A549 (cell line): ENCODE measurements at regions not wholly inside any gene's neighbourhood (a gene's known extent, or its start where the extent isn't known, plus 50 kb on each side); places are given as distances from the start of the nearest gene placed in this dataset.

Source experiments
- ATAC-seq, 2 experiments: fragments of 200-7000 bp in 1 of 2; fragments of >200 bp in 1 of 2; cut with Nextera tagmentation in 1 of 2; cut with Tn5 transposase in 1 of 2; 3 replicates each; pipeline versions ENCODE4 v1.8.0 to v1.9.1; 2018 to 2020; ENCODE audit warnings: mild to moderate bottlenecking in 1 of 2, moderate library complexity in 1 of 2
- CTCF ChIA-PET: fragments of 300-600 bp; sonication (Branson Sonifier 250); formaldehyde crosslinking; extraction: SDS; loops from one replicate; lab custom pipeline; 2021; ENCODE audit warnings: antibody characterized with exemption, inconsistent platforms; lab: Yijun Ruan, JAX
- POLR2A ChIA-PET: fragments of 350-600 bp; formaldehyde crosslinking; extraction: SDS; loops from one replicate; lab custom pipeline; 2021; ENCODE audit warnings: antibody characterized with exemption, inconsistent platforms; lab: Yijun Ruan, JAX
- DNase-seq, 2 experiments: peaks; one replicate each; pipeline versions ENCODE4 v3.0.0 to v3.0.0-alpha.2; 2011 to 2016; ENCODE audit warnings: low read depth in 1 of 2, low spot score in 1 of 2
- FAIRE-seq: peaks from 2 replicates; lab custom pipeline; 2011; peaks lifted over from hg19 to GRCh38; lab: Jason Lieb, UNC
- H3K27ac ChIP-seq, 2 experiments: fragments of >200 bp; sonication (Bioruptor Twin); formaldehyde crosslinking; 3 replicates each; pipeline ENCODE4 v1.5.1; 2016 to 2017
- H3K4me1 ChIP-seq: fragments of >200 bp; sonication (Bioruptor Twin); formaldehyde crosslinking; 3 replicates; pipeline ENCODE4 v1.6.1; 2016
- H3K4me2 ChIP-seq: fragments of >200 bp; sonication (Bioruptor Twin); formaldehyde crosslinking; 3 replicates; pipeline ENCODE4 v1.6.1; 2016
- H3K4me3 ChIP-seq: fragments of >200 bp; sonication (Bioruptor Twin); formaldehyde crosslinking; 3 replicates; pipeline ENCODE4 v1.5.1; 2016
- H3K9me3 ChIP-seq: fragments of >200 bp; sonication (Bioruptor Twin); formaldehyde crosslinking; 3 replicates; pipeline ENCODE4 v1.6.1; 2016
- BHLHE40 ChIP-seq: IDR thresholded peaks from 2 replicates; pipeline ENCODE4 v1.6.1; 2012; ENCODE audit warnings: low read depth, low read length, inconsistent platforms
- CHD2 ChIP-seq: fragments of 150-350 bp; IDR thresholded peaks from 2 replicates; pipeline ENCODE4 v1.6.1; 2014; ENCODE audit warnings: low read length; ENCODE audit not compliant: partially characterized antibody
- CHD4 ChIP-seq: fragments of 200-600 bp; sonication (generic); IDR thresholded peaks from 2 replicates; pipeline ENCODE4 v1.6.1; 2016; ENCODE audit warnings: antibody characterized with exemption, mild to moderate bottlenecking, borderline replicate concordance
- E2F6 ChIP-seq: IDR thresholded peaks from 2 replicates; pipeline ENCODE4 v1.6.1; 2012; ENCODE audit warnings: low read depth, borderline replicate concordance
- ESRRA ChIP-seq: fragments of 150-350 bp; IDR thresholded peaks from 2 replicates; pipeline ENCODE4 v1.6.1; 2014; ENCODE audit warnings: mild to moderate bottlenecking, low read length, borderline replicate concordance
- FOSB ChIP-seq: fragments of 250-450 bp; sonication (Bioruptor Pico); IDR thresholded peaks from 2 replicates; pipeline ENCODE4 v1.5.0; 2020; ENCODE audit warnings: mild to moderate bottlenecking, moderate library complexity
- FOSL2 ChIP-seq, 2 experiments: fragments of 450-650 bp in 1 of 2; fragments of >200 bp in 1 of 2; sonication (Bioruptor Twin) in 1 of 2; formaldehyde crosslinking; IDR thresholded peaks; 2 replicates each; pipeline versions ENCODE4 v1.5.0 to v1.6.1; 2016 to 2020; ENCODE audit warnings: mild to moderate bottlenecking in 1 of 2, moderate library complexity in 1 of 2
- FOXS1 ChIP-seq: fragments of 250-450 bp; sonication (Bioruptor Pico); IDR thresholded peaks from 2 replicates; pipeline ENCODE4 v1.5.0; 2020; ENCODE audit warnings: mild to moderate bottlenecking, moderate library complexity
- HDAC2 ChIP-seq: fragments of 200-600 bp; sonication (generic); IDR thresholded peaks from 2 replicates; pipeline ENCODE4 v1.6.1; 2016
- HEYL ChIP-seq: fragments of 250-450 bp; sonication (Bioruptor Pico); IDR thresholded peaks from 2 replicates; pipeline ENCODE4 v1.8.0; 2021; ENCODE audit warnings: mild to moderate bottlenecking, moderate library complexity
- HOXA7 ChIP-seq: fragments of 250-450 bp; sonication (Bioruptor Pico); IDR thresholded peaks from 2 replicates; pipeline ENCODE4 v1.5.0; 2020; ENCODE audit warnings: mild to moderate bottlenecking, moderate library complexity
- HOXB13 ChIP-seq: fragments of 250-450 bp; sonication (Bioruptor Pico); IDR thresholded peaks from 2 replicates; pipeline ENCODE4 v1.5.0; 2020; ENCODE audit warnings: low read depth, mild to moderate bottlenecking, moderate library complexity
- JUN ChIP-seq, 2 experiments: fragments of >200 bp; sonication (Bioruptor Twin); formaldehyde crosslinking; IDR thresholded peaks; 2 replicates in 1 of 2; 3 replicates in 1 of 2; pipeline ENCODE4 v1.6.1; 2016 to 2017
- KDM5A ChIP-seq: fragments of 200-600 bp; sonication (generic); IDR thresholded peaks from 2 replicates; pipeline ENCODE4 v1.6.1; 2016; ENCODE audit warnings: antibody characterized with exemption, mild to moderate bottlenecking
- MAX ChIP-seq: IDR thresholded peaks from 2 replicates; pipeline ENCODE4 v1.6.1; 2012
- MAZ ChIP-seq: fragments of 150-350 bp; IDR thresholded peaks from 2 replicates; pipeline ENCODE4 v1.6.1; 2014; ENCODE audit warnings: antibody characterized with exemption, low read depth, low read length, borderline replicate concordance
- NR3C1 ChIP-seq: fragments of >200 bp; sonication (Bioruptor Twin); formaldehyde crosslinking; IDR thresholded peaks from 3 replicates; pipeline ENCODE4 v1.6.1; 2017
- PHF8 ChIP-seq: fragments of 200-600 bp; sonication (generic); IDR thresholded peaks from 2 replicates; pipeline ENCODE4 v1.6.1; 2016; ENCODE audit warnings: low read depth, mild to moderate bottlenecking, antibody characterized with exemption, moderate library complexity, borderline replicate concordance
- POLR2AphosphoS2 ChIP-seq: conservative IDR thresholded peaks from 2 replicates; pipeline ENCODE4 v1.6.1; 2012; ENCODE audit warnings: low read length, improper control_type of control experiment, inconsistent platforms
- RAD21 ChIP-seq, 2 experiments: fragments of >200 bp in 1 of 2; sonication (Bioruptor Twin) in 1 of 2; formaldehyde crosslinking in 1 of 2; IDR thresholded peaks in 1 of 2; conservative IDR thresholded peaks in 1 of 2; 2 replicates in 1 of 2; 3 replicates in 1 of 2; pipeline ENCODE4 v1.6.1; 2012 to 2018; ENCODE audit warnings: inconsistent platforms in 1 of 2
- RARB ChIP-seq: fragments of 250-450 bp; sonication (Bioruptor Pico); IDR thresholded peaks from 2 replicates; pipeline ENCODE4 v1.8.0; 2021; ENCODE audit warnings: mild to moderate bottlenecking, moderate library complexity
- RFX5 ChIP-seq: fragments of 450-650 bp; IDR thresholded peaks from 2 replicates; pipeline ENCODE4 v1.7.1; 2014; ENCODE audit warnings: antibody characterized with exemption, mild to moderate bottlenecking, moderate library complexity
- SMC3 ChIP-seq: fragments of >200 bp; sonication (Bioruptor Twin); formaldehyde crosslinking; IDR thresholded peaks from 3 replicates; pipeline ENCODE4 v1.6.1; 2018; ENCODE audit warnings: inconsistent platforms
- ZFP36 ChIP-seq: fragments of 450-650 bp; IDR thresholded peaks from 2 replicates; pipeline ENCODE4 v1.6.1; 2014; ENCODE audit warnings: borderline replicate concordance; ENCODE audit not compliant: partially characterized antibody
- ZNF302 ChIP-seq: fragments of 250-450 bp; sonication (Bioruptor Pico); IDR thresholded peaks from 2 replicates; pipeline ENCODE4 v1.9.0; 2021; ENCODE audit warnings: inconsistent platforms, mild to moderate bottlenecking, moderate library complexity
- WGBS: methylation state at CpG from one replicate; pipeline ENCODE4 v1.1.6; 2017; ENCODE audit errors: missing lambda C conversion rate; 5-methylcytosine and 5-hydroxymethylcytosine counted together
- TF ChIP-seq, protein P1 (sequence below): fragments of 450-650 bp; IDR thresholded peaks from 2 replicates; pipeline ENCODE4 v1.6.1; 2014; ENCODE audit warnings: antibody characterized with exemption
- TF ChIP-seq, protein P2 (sequence below): fragments of 250-450 bp; sonication (Bioruptor Pico); IDR thresholded peaks from 2 replicates; pipeline ENCODE4 v1.5.0; 2020; ENCODE audit warnings: low read depth, mild to moderate bottlenecking, moderate library complexity
- TF ChIP-seq, protein P3 (sequence below): fragments of 150-350 bp; IDR thresholded peaks from 2 replicates; pipeline ENCODE4 v1.6.1; 2014; ENCODE audit warnings: low read depth, mild to moderate bottlenecking, low read length

GRCh38 chr2:146821836-146822316 is 1023.0 kb upstream of the ACVR2A start (continued):
- TF ChIP-seq ZFP36 = no peak
- no peak for TF ChIP-seq SMC3
- TF ChIP-seq POLR2AphosphoS2 = no peak
- TF ChIP-seq, protein P1, sequence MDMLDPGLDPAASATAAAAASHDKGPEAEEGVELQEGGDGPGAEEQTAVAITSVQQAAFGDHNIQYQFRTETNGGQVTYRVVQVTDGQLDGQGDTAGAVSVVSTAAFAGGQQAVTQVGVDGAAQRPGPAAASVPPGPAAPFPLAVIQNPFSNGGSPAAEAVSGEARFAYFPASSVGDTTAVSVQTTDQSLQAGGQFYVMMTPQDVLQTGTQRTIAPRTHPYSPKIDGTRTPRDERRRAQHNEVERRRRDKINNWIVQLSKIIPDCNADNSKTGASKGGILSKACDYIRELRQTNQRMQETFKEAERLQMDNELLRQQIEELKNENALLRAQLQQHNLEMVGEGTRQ = no peak
- TF ChIP-seq RAD21 (conservative IDR thresholded peaks at IDR 0.05 in 1 of 2, IDR thresholded peaks at IDR 0.05 in 1 of 2) = no peak
- TF ChIP-seq RFX5 = no peak
- TF ChIP-seq CHD4 = no peak

DNA sequence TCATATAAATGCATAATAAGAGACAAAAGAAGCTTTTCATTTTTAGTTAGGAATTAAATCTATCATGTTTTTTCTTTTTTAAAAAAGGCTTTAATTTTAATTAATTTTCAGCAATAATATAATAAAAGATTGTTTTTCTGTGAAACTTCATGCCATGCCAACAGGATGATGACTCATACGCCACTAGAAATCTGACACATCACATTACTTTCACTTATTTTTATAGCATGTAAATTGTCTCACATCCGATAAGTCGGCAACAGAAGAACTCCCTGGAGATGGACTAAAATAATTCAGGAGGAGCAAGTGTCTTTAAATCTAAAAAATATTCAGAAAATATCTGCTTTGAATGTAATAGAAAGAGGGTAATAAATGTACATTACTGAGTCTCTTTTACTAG is 1024.2 kb upstream of the ACVR2A start:
- TF ChIP-seq HEYL (CRISPR knock-in tag) = no peak
- TF ChIP-seq FOSL2 (IDR thresholded peaks at IDR 0.05) = no peak
- peak; percentile 44; the same call in 1 of the 2 replicates for TF ChIP-seq FOSL2 (CRISPR knock-in tag; IDR thresholded peaks at IDR 0.05)
- DNase-seq = no peak
- no peak overlapping the region for H3K4me3 ChIP-seq
- H3K27ac ChIP-seq = no peak overlapping the region
- ATAC-seq = no peak
- H3K4me1 ChIP-seq = no peaks in the 10 kb centered on the region
- no peaks in the 10 kb centered on the region for H3K9me3 ChIP-seq
- H3K4me2 ChIP-seq = no peak overlapping the region
- no peak for FAIRE-seq
- 34% methylated on average over 3 of the region's 3 CpGs for WGBS
- POLR2A ChIA-PET = no interaction called here
- CTCF ChIA-PET = no interaction called here

DNA sequence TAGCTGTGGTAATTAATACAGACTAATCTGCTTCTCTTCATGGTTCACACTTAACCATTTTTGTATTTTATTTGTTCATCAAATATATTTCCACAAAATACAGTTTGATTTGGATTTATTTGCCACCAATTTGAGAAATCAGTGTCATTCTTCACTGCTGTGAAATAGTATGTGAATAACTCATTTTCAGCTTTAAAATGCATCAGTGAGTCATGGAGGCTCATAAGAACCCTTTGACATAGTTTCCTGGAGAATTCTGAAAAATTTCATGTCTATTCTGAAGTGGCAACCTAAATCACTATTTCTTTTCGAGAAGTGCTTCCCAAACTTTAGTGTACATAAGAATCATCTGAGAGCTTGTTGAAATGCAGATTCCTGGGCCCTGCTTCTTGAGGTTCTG is 1026.7 kb upstream of the ACVR2A start:
- ChIA-PET POLR2A (no interaction called here), CTCF (interaction anchor here (0.6 kb wide), 1 partner anchor 104 kb away, joined by 3 read pairs; no protein-coding TSS in a partner anchor)
- Histone ChIP-seq H3K27ac (no peak overlapping the region), H3K9me3 (no peaks in the 10 kb centered on the region), H3K4me2 (no peak overlapping the region), H3K4me3 (no peak overlapping the region), H3K4me1 (no peaks in the 10 kb centered on the region)
- ATAC-seq (no peak), DNase-seq (no peak), FAIRE-seq (no peak)
- 4% methylated on average over 1 of the region's 1 CpG for WGBS
- no peak for TF ChIP-seq KDM5A
- TF ChIP-seq BHLHE40 = no peak
- no peak for TF ChIP-seq HOXB13 (CRISPR knock-in tag)
- TF ChIP-seq, protein P2, sequence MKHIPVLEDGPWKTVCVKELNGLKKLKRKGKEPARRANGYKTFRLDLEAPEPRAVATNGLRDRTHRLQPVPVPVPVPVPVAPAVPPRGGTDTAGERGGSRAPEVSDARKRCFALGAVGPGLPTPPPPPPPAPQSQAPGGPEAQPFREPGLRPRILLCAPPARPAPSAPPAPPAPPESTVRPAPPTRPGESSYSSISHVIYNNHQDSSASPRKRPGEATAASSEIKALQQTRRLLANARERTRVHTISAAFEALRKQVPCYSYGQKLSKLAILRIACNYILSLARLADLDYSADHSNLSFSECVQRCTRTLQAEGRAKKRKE (CRISPR knock-in tag) = no peak
- no peak for TF ChIP-seq CHD2
- TF ChIP-seq ESRRA = no peak
- TF ChIP-seq JUN (IDR thresholded peaks at IDR 0.05) = no peak
- no peak for TF ChIP-seq RARB
- TF ChIP-seq MAZ = no peak

GRCh38 chr2:146817613-146818012 is 1027.2 kb upstream of the ACVR2A start:
- Histone ChIP-seq H3K27ac (no peak overlapping the region), H3K9me3 (no peaks in the 10 kb centered on the region), H3K4me3 (no peak overlapping the region), H3K4me1 (no peaks in the 10 kb centered on the region), H3K4me2 (no peak overlapping the region)
- POLR2A ChIA-PET = no interaction called here
- ATAC-seq = no peak
- no peak for DNase-seq
- WGBS = 53% methylated on average over 1 of the region's 1 CpG
- CTCF ChIA-PET = interaction anchor here (0.6 kb wide), 1 partner anchor 104 kb away, joined by 3 read pairs; no protein-coding TSS in a partner anchor
- FAIRE-seq = no peak
- TF ChIP-seq FOSB (CRISPR knock-in tag) (no peak), HDAC2 (no peak), NR3C1 (no peak), JUN (IDR thresholded peaks at IDR 0.05) (no peak), ESRRA (no peak), E2F6 (no peak), ZNF302 (no peak), RFX5 (no peak), HOXA7 (no peak), FOXS1 (CRISPR knock-in tag) (no peak), PHF8 (no peak), MAX (no peak)
- TF ChIP-seq, protein P1 = no peak
- TF ChIP-seq, protein P3, sequence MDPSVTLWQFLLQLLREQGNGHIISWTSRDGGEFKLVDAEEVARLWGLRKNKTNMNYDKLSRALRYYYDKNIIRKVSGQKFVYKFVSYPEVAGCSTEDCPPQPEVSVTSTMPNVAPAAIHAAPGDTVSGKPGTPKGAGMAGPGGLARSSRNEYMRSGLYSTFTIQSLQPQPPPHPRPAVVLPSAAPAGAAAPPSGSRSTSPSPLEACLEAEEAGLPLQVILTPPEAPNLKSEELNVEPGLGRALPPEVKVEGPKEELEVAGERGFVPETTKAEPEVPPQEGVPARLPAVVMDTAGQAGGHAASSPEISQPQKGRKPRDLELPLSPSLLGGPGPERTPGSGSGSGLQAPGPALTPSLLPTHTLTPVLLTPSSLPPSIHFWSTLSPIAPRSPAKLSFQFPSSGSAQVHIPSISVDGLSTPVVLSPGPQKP = no peak
